ENCODE measurements at regions not wholly inside any gene's neighbourhood (a gene's known extent, or its start where the extent isn't known, plus 50 kb on each side); places are given as distances from the start of the nearest gene placed in this dataset.

DNA sequence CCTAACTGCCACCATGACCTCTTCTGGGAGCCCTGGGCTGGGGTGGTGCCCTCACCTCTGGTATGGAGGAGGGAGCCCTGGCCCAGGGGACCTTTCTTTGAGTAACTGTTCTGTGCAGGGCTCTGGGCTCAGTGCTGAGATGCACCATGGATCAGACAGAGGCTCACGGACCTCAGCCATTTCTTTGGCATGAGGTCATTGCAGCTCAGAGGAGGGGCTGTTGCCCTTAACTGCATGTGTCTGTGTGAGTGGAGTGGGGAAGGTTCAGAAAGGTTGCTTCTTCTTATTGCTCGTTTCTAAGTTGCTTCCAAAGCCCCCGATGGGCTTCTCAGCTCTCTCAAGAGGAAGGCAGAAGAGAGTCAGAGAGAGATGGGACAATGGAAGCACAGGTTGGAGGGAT, 233.9 kb downstream of the RPS24 start:
- TF ChIP-seq, protein P1, sequence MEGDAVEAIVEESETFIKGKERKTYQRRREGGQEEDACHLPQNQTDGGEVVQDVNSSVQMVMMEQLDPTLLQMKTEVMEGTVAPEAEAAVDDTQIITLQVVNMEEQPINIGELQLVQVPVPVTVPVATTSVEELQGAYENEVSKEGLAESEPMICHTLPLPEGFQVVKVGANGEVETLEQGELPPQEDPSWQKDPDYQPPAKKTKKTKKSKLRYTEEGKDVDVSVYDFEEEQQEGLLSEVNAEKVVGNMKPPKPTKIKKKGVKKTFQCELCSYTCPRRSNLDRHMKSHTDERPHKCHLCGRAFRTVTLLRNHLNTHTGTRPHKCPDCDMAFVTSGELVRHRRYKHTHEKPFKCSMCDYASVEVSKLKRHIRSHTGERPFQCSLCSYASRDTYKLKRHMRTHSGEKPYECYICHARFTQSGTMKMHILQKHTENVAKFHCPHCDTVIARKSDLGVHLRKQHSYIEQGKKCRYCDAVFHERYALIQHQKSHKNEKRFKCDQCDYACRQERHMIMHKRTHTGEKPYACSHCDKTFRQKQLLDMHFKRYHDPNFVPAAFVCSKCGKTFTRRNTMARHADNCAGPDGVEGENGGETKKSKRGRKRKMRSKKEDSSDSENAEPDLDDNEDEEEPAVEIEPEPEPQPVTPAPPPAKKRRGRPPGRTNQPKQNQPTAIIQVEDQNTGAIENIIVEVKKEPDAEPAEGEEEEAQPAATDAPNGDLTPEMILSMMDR (IDR thresholded peaks at IDR 0.05; ENCODE audit: insufficient read depth, low read depth, low read length, missing control alignments): no peak
- no peak for DNase-seq (ENCODE audit: low read depth)
- H3K4me3 ChIP-seq (ENCODE audit: low read depth, low read length): no peak overlapping the region

DNA sequence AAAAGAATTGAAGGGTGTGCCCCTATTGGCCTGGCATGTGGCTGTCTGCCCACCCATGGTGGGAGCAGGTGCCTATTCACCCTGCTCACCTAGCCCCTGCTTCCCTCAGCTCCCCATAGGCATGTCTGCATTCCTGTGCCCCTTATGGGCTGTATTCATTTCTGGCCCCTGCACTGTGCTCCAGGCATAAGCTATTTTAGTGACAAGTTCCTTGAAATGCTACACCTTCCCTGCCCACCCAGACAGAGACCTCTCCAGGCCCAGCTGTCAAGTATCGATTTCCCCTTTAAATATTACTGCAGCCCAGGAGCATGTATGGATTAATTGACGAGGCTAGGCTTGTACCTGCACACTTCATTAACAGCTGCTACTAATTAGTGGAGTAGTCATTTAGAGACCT, 235.4 kb downstream of the RPS24 start:
- TF ChIP-seq, protein P1 (IDR thresholded peaks at IDR 0.05; ENCODE audit: insufficient read depth, low read depth, low read length, missing control alignments): no peak
- no peak for DNase-seq (ENCODE audit: low read depth)
- no peak overlapping the region for H3K4me3 ChIP-seq (ENCODE audit: low read depth, low read length)

DNA sequence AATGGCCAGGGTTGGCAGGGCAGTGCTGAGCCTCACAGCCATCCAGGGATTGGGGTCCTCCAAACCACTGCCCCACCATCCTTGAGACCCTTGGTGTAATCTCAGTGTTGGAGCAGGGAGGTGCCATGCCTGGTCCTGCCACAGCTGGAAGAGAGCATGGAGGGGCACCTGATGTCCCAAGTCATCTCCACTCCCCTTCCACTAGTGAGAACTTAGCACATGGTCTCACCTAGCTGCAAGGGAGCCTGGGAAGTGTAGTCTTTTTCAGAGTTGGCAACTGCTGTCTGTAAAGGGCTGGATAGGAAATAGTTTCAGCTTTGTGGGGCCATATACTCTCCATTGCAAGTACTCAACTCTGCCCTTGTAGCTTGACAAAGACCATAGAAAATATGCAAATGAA, 238.7 kb downstream of the RPS24 start:
- DNase-seq (ENCODE audit: low read depth): no peak
- H3K4me3 ChIP-seq (ENCODE audit: low read depth, low read length): no peak overlapping the region
- TF ChIP-seq, protein P1 (IDR thresholded peaks at IDR 0.05; ENCODE audit: insufficient read depth, low read depth, low read length, missing control alignments): no peak

DNA sequence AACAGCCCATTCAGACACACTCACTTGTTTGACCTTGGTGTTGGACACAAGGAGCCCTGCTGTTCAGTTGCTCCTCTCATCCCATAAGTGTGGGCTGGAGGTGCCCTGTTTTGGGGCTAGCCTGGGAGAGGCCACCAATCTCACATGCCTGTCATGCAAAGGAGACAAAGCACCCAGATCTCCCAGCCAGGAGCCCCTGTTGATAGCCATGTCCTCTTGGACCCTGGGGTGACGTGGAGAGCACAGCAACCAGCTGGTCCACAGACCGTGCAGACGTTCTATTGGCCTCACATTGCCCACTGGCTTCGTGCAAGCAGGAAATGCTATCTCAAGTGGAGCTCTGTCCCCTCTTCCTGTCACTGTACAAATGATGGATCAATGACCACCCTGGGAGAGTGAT, 240.8 kb downstream of the RPS24 start:
- H3K4me3 ChIP-seq (ENCODE audit: low read depth, low read length): no peak overlapping the region
- no peak for DNase-seq (ENCODE audit: low read depth)
- TF ChIP-seq, protein P1 (IDR thresholded peaks at IDR 0.05; ENCODE audit: insufficient read depth, low read depth, low read length, missing control alignments): no peak

DNA sequence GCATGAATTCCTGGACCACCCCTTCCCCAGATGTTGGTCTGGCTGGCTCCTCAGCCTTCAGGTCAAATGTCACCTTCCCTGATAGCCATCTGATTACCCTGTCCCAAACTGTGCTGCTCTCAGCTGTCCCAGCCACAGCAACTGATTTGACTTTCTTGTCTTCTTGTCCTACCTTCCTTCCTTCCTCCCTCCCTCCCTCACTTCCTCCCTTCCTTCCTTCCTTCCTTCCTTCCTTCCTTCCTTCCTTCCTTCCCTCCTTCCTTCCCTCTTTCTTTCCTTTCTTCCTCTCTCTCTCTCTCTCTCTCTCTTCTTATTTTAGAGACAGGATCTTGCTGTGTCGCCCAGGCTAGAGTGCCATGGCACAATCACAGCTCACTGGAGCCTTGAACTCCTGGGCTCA, 242.5 kb downstream of the RPS24 start:
- no peak for DNase-seq (ENCODE audit: low read depth)
- TF ChIP-seq, protein P1 (IDR thresholded peaks at IDR 0.05; ENCODE audit: insufficient read depth, low read depth, low read length, missing control alignments): no peak
- no peak overlapping the region for H3K4me3 ChIP-seq (ENCODE audit: low read depth, low read length)

DNA sequence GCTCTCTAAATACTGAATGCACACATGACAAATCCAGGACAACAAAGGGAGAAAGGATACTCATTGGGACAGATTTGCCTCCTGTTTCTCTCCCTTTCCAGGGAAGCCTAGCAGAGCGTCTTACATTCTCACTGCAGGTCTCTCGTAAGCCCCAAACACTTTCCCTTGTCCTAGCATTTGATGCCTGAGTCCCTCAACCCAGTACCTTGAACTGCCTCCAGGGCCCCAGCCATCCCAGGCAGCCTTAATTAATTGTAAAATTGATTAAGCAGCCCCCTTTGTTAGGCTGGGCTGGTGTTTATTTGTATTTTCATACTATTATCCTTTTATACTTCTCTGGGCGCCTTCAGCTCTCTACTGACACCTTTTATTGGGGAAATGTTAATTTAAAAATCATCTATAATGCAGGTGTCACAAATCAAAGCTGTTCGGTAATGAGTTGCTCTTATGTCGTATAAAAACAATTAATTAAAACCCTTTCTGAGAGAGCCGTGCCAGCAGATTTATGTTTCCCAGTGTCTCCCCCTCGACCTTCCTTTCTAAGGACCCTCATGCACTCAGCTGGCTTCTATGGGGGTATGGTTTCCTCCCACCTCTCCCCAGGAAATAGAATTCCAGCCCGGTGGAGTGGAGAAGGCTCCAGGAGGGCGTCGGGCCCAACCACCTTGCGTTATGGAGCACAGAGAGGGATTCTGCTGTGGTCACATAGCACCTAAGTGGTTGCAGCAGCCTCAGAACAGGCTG, 243.8 kb downstream of the RPS24 start:
- H3K4me3 ChIP-seq (ENCODE audit: low read depth, low read length): no peak overlapping the region
- TF ChIP-seq, protein P1 (IDR thresholded peaks at IDR 0.05; ENCODE audit: insufficient read depth, low read depth, low read length, missing control alignments): no peak
- DNase-seq (ENCODE audit: low read depth): no peak

DNA sequence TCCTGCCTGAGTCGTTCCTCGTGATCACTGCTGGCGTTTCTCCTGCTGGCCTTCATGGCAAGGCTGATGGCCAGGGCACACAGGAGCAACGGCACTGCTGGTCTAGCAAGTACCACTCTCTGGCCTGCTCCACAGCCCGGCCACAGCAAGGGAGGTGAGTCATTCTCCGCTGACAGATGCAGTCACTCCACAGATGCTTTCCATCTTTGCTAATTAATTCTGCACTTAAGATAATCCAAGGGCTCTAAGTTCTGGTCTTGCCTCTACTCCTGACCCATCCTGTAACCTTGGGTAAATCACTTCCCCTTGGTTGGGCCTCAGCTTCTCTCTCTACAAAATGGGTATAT, 244.4 kb downstream of the RPS24 start:
- TF ChIP-seq, protein P1 (IDR thresholded peaks at IDR 0.05; ENCODE audit: insufficient read depth, low read depth, low read length, missing control alignments): no peak
- no peak overlapping the region for H3K4me3 ChIP-seq (ENCODE audit: low read depth, low read length)
- DNase-seq (ENCODE audit: low read depth): no peak

Data from GM12865 (cell line).